ENCODE measurements at regions not wholly inside any gene's neighbourhood (a gene's known extent, or its start where the extent isn't known, plus 50 kb on each side); places are given as distances from the start of the nearest gene placed in this dataset.
"Not testable (repeated sequence)": the region's sequence is repeated elsewhere in the genome, so short reads cannot be mapped to it uniquely, and the experiment has no call there.

GRCh38 chr18:41690332-41691127 is 264.5 kb upstream of the PIK3C3 start:
- no peak for DNase-seq

GRCh38 chr18:41687138-41687537 is 267.9 kb upstream of the PIK3C3 start:
- no peak for DNase-seq

- DNase-seq = no peak
Observed at GRCh38 chr18:41681138-41681880, 273.7 kb upstream of the PIK3C3 start.

- no peak for DNase-seq
Observed at GRCh38 chr18:41674506-41674905, 280.5 kb upstream of the PIK3C3 start.

GRCh38 chr18:41666231-41666630 is 288.8 kb upstream of the PIK3C3 start:
- DNase-seq = no peak

GRCh38 chr18:41665210-41665609 is 289.8 kb upstream of the PIK3C3 start:
- DNase-seq = no peak

- DNase-seq = no peak
Observed at GRCh38 chr18:41660654-41661053, 294.4 kb upstream of the PIK3C3 start.

GRCh38 chr18:41659438-41660130 is 295.4 kb upstream of the PIK3C3 start:
- DNase-seq = no peak

GRCh38 chr18:41657189-41657588 is 297.8 kb upstream of the PIK3C3 start:
- no peak for DNase-seq

GRCh38 chr18:41655074-41655473 is 300.0 kb upstream of the PIK3C3 start:
- DNase-seq = no peak

- DNase-seq = no peak
Observed at GRCh38 chr18:41647914-41648313, 307.1 kb upstream of the PIK3C3 start.

- no peak for DNase-seq
Observed at GRCh38 chr18:41646915-41647620, 308.0 kb upstream of the PIK3C3 start.

- no peak for DNase-seq
Observed at GRCh38 chr18:41645589-41646360, 309.3 kb upstream of the PIK3C3 start.

- DNase-seq = no peak
Observed at GRCh38 chr18:41644466-41644865, 310.6 kb upstream of the PIK3C3 start.

- no peak for DNase-seq
Observed at GRCh38 chr18:41643427-41643826, 311.6 kb upstream of the PIK3C3 start.

- no peak for DNase-seq
Observed at GRCh38 chr18:41642756-41643155, 312.3 kb upstream of the PIK3C3 start.

GRCh38 chr18:41639218-41639617 is 315.8 kb upstream of the PIK3C3 start:
- DNase-seq = no peak

GRCh38 chr18:41631723-41632285 is 323.2 kb upstream of the PIK3C3 start:
- not testable (repeated sequence) for DNase-seq

- DNase-seq = no peak
Observed at GRCh38 chr18:41630232-41630886, 324.7 kb upstream of the PIK3C3 start.

GRCh38 chr18:41624460-41624859 is 330.6 kb upstream of the PIK3C3 start:
- no peak for DNase-seq

GRCh38 chr18:41621177-41621576 is 333.9 kb upstream of the PIK3C3 start:
- no peak for DNase-seq

Measured in central memory CD4-positive, alpha-beta T cell (primary cell).